Adipose tissue (tissue), 3 donors: ENCODE measurements at regions not wholly inside any gene's neighbourhood (a gene's known extent, or its start where the extent isn't known, plus 50 kb on each side); places are given as distances from the start of the nearest gene placed in this dataset.
"Not testable (repeated sequence)": the region's sequence is repeated elsewhere in the genome, so short reads cannot be mapped to it uniquely, and the experiment has no call there.

Experiments used
- H3K27ac ChIP-seq: one replicate; pipeline ENCODE4 v1.5.1; 2013; ENCODE audit warnings: low read depth, low read length
- WGBS, 3 donors: extraction: QIAGEN DNeasy Blood & Tissue Kit; methylation state at CpG; one replicate each; pipeline ENCODE4 v1.1.7; 2013; 5-methylcytosine and 5-hydroxymethylcytosine counted together
- donor health status: healthy with polysubstance abuse.
- donor health status: Bipolar disorder and iron deficiency.
- donor health status: healthy.

GRCh38 chr3:107461721-107462120, 61.0 kb upstream of the BBX start:
- 92 to 93% (median 92%) methylated on average over 5 of the region's 5 CpGs for WGBS, 3 donors
- no peak overlapping the region for H3K27ac ChIP-seq

- no peak overlapping the region for H3K27ac ChIP-seq
- 61 to 71% (median 64%) methylated on average over 2 of the region's 2 CpGs for WGBS, 3 donors
Measured at GRCh38 chr3:107464037-107464436, 58.7 kb upstream of the BBX start.

- 87 to 96% (median 88%) methylated on average over 3 of the region's 3 CpGs for WGBS, 3 donors
- H3K27ac ChIP-seq, result no peak overlapping the region
Measured at GRCh38 chr3:107465064-107465631, 57.6 kb upstream of the BBX start.

- 65 to 89% (median 74%) methylated on average over 1 of the region's 1 CpG for WGBS, 3 donors
- H3K27ac ChIP-seq, result no peak overlapping the region
Measured at GRCh38 chr3:107468782-107469181, 54.0 kb upstream of the BBX start.

- not testable (repeated sequence) for H3K27ac ChIP-seq
- 29 to 53% (median 46%) methylated on average over 8 of the region's 8 CpGs for WGBS, 3 donors
Measured at GRCh38 chr3:107470496-107470895, 52.3 kb upstream of the BBX start.
